Activated B cell treated with CpG ODN at 0.5 μM for 24 hours (primary cell): ENCODE measurements at regions not wholly inside any gene's neighbourhood (a gene's known extent, or its start where the extent isn't known, plus 50 kb on each side); places are given as distances from the start of the nearest gene placed in this dataset.

Experiments
- ATAC-seq: fragments of 200-7000 bp; cut with Tn5 transposase; one replicate; pipeline ENCODE4 v1.10.0; 2021; ENCODE audit warnings: low read depth, mild to moderate bottlenecking, moderate library complexity
- CTCF ChIA-PET: fragments of 350-600 bp; sonication (Branson Sonifier 250); formaldehyde crosslinking; loops from one replicate; lab custom pipeline; 2021; ENCODE audit warnings: antibody characterized with exemption; lab: Charles Lee
- POLR2A ChIA-PET: fragments of 350-600 bp; sonication (Branson Sonifier 250); formaldehyde crosslinking; loops from one replicate; lab custom pipeline; 2021; ENCODE audit warnings: antibody characterized with exemption; lab: Charles Lee
- DNase-seq: peaks from one replicate; pipeline ENCODE4 v3.0.0; 2022
- H3K27ac Mint-ChIP-seq: one replicate; pipeline ENCODE4 v1.8.0; 2020; ENCODE audit warnings: mixed read lengths
- H3K27me3 Mint-ChIP-seq: one replicate; pipeline ENCODE4 v1.8.0; 2021; ENCODE audit warnings: mixed read lengths
- H3K36me3 Mint-ChIP-seq: one replicate; pipeline ENCODE4 v1.8.0; 2021; ENCODE audit warnings: low read depth, mixed read lengths
- H3K4me1 Mint-ChIP-seq: one replicate; pipeline ENCODE4 v1.8.0; 2021; ENCODE audit warnings: mixed read lengths
- H3K4me3 Mint-ChIP-seq: one replicate; pipeline ENCODE4 v1.8.0; 2020; ENCODE audit warnings: mild to moderate bottlenecking, mixed read lengths
- H3K9me3 Mint-ChIP-seq: one replicate; pipeline ENCODE4 v1.8.0; 2020; ENCODE audit warnings: mixed read lengths
- intact Hi-C: fragments of 100-400 bp; cut with micrococcal nuclease; formaldehyde crosslinking; loops from one replicate; pipeline ENCODE4 v1.15.1; 2024
- TF ChIP-seq, protein P1 (sequence below): fragments of 200-600 bp; IDR thresholded peaks from one replicate; pipeline ENCODE4 v1.8.0; 2022; ENCODE audit warnings: antibody characterized with exemption, mild to moderate bottlenecking

DNA sequence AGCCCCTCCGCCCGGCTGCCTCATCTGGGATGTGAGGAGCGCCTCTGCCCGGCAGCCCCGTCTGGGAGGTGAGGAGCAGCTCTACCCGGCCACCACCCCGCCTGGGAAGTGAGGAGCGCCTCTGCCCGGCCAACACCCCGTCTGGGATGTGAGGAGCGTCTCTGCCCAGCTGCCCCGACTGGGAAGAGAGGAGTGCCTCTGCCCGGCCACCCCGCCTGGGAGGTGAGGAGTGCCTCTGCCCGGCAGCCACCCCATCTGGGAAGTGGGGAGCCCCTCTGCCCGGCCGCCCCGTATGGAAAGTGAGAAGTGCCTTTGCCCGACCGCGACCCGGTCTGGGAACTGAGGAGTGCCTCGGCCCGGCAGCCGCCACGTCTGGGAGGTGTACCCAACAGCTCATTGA is 74.3 kb upstream of the TNIP3 start:
- CTCF ChIA-PET: no interaction called here
- no peaks in the 10 kb centered on the region for H3K36me3 Mint-ChIP-seq
- intact Hi-C loops: no loop called here
- H3K4me3 Mint-ChIP-seq: no peak overlapping the region
- H3K27me3 Mint-ChIP-seq: no peaks in the 10 kb centered on the region
- no peak for ATAC-seq
- TF ChIP-seq, protein P1, sequence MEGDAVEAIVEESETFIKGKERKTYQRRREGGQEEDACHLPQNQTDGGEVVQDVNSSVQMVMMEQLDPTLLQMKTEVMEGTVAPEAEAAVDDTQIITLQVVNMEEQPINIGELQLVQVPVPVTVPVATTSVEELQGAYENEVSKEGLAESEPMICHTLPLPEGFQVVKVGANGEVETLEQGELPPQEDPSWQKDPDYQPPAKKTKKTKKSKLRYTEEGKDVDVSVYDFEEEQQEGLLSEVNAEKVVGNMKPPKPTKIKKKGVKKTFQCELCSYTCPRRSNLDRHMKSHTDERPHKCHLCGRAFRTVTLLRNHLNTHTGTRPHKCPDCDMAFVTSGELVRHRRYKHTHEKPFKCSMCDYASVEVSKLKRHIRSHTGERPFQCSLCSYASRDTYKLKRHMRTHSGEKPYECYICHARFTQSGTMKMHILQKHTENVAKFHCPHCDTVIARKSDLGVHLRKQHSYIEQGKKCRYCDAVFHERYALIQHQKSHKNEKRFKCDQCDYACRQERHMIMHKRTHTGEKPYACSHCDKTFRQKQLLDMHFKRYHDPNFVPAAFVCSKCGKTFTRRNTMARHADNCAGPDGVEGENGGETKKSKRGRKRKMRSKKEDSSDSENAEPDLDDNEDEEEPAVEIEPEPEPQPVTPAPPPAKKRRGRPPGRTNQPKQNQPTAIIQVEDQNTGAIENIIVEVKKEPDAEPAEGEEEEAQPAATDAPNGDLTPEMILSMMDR: no peak
- H3K9me3 Mint-ChIP-seq: no peaks in the 10 kb centered on the region
- H3K27ac Mint-ChIP-seq: no peak overlapping the region
- DNase-seq: no peak
- peaks cover 3% of the 10 kb centered on the region for H3K4me1 Mint-ChIP-seq
- POLR2A ChIA-PET: no interaction called here

DNA sequence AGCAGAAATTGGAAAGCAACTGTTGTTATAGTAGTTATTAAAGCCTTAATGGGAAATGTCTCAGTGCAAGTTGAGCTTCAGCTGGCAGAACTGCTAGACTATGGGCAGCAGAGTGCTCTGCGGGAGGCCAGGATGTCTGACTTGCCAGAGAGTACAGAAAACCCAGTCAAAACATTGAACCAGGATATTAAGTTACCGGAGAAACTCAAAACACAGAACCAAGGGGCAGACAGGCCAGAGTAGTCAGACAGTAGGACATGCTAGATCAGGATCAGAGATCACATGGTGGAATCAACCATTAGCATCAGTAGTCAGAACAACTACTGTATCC is 72.9 kb upstream of the TNIP3 start:
- Mint-ChIP-seq H3K4me3 (no peak overlapping the region), H3K4me1 (no peaks in the 10 kb centered on the region), H3K9me3 (no peaks in the 10 kb centered on the region), H3K36me3 (no peaks in the 10 kb centered on the region), H3K27ac (no peak overlapping the region), H3K27me3 (no peaks in the 10 kb centered on the region)
- intact Hi-C loops: no loop called here
- CTCF ChIA-PET: no interaction called here
- TF ChIP-seq, protein P1: no peak
- POLR2A ChIA-PET: no interaction called here
- no peak for DNase-seq
- no peak for ATAC-seq

DNA sequence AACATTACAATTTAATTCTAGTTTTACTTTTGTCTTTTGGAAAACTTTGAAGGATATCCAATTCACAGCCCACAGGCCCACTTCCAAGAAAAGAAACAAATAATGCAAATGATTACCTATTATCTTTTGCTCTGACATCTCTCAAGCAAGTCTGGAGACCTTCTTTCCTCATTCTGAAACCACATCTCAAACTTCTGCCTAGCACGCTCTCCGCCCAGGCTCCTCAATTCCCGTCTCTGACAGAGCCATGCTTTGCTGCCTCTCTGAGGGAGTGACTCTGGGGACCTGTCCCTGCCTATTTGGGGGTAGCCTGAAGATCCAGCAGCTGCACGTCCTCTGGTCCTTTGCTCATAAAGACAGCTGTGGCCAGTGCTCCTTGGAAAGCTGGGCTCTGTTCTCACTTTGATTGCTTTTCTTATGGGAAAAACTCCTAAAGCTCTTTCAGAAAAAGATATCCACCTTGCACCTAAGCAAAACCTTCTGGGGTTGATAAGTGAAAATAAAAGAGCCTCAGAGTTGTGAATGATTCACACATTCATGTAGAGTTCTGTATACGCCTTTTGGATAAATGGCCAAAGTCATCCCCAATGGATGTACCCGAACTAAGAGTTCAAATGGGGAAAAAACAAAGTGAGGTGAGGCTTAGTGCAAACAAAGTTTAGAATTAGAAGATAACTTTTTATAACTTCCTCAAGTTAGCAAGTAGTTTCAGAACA is 72.4 kb upstream of the TNIP3 start:
- POLR2A ChIA-PET: no interaction called here
- CTCF ChIA-PET: no interaction called here
- TF ChIP-seq, protein P1: no peak
- DNase-seq (no peak), ATAC-seq (no peak)
- H3K27ac Mint-ChIP-seq: no peak overlapping the region
- H3K9me3 Mint-ChIP-seq: no peaks in the 10 kb centered on the region
- no peak overlapping the region for H3K4me3 Mint-ChIP-seq
- no peaks in the 10 kb centered on the region for H3K36me3 Mint-ChIP-seq
- intact Hi-C loops: no loop called here
- no peaks in the 10 kb centered on the region for H3K4me1 Mint-ChIP-seq
- no peaks in the 10 kb centered on the region for H3K27me3 Mint-ChIP-seq

DNA sequence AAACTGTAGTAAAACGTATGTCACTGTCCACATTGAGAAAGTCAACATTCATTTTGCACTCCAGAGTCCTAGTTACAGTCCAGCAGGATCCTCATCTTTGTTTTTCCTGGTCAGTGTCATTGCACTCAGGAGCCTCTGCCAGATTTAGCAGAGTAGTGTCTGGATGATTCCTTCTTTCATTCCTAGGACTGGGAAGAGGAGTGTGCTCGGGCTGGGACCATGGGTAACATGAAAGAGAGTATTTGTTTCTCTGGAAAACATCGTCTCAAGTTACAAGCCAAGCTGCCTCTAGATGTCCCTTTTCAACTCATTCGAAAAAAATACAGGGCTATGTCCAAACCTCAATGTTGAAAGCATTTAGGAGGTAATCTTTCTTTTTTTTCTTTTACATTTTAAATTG is 69.9 kb upstream of the TNIP3 start:
- ChIA-PET POLR2A (no interaction called here), CTCF (no interaction called here)
- Mint-ChIP-seq H3K27ac (no peak overlapping the region), H3K9me3 (no peaks in the 10 kb centered on the region), H3K36me3 (no peaks in the 10 kb centered on the region), H3K27me3 (no peaks in the 10 kb centered on the region), H3K4me3 (no peak overlapping the region), H3K4me1 (no peaks in the 10 kb centered on the region)
- TF ChIP-seq, protein P1: no peak
- DNase-seq (no peak), ATAC-seq (no peak)
- intact Hi-C loops: no loop called here

DNA sequence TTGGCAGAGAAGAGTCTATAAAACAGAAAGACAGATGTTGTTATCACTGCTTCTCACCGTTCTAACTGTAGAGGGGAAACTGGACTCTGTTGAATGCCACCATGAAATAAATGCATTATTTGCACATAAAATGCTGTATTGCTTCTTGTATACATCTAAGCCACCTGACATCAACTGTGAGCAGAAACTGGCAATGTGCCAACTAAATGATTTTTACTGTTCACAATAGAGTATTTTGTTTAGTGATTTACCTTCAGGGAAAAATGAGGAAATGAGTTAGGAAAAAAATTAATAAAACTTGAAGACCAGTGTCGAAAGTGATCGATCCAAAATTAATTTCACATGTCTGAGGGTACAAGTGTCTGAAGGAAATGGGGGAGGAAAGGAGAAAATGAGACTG is 65.9 kb upstream of the TNIP3 start:
- Mint-ChIP-seq H3K4me1 (no peaks in the 10 kb centered on the region), H3K27me3 (no peaks in the 10 kb centered on the region), H3K36me3 (no peaks in the 10 kb centered on the region), H3K27ac (no peak overlapping the region), H3K4me3 (no peak overlapping the region), H3K9me3 (no peaks in the 10 kb centered on the region)
- POLR2A ChIA-PET: no interaction called here
- intact Hi-C loops: no loop called here
- no peak for ATAC-seq
- CTCF ChIA-PET: no interaction called here
- DNase-seq: no peak
- TF ChIP-seq, protein P1: no peak
